HG03354 (cell line): ENCODE measurements at regions not wholly inside any gene's neighbourhood (a gene's known extent, or its start where the extent isn't known, plus 50 kb on each side); places are given as distances from the start of the nearest gene placed in this dataset.
"Not testable (repeated sequence)": the region's sequence is repeated elsewhere in the genome, so short reads cannot be mapped to it uniquely, and the experiment has no call there.

Experiments used
- ATAC-seq: cut with Tn5 transposase; IDR thresholded peaks from one replicate; pipeline ENCODE4 v1.9.1; 2021; ENCODE audit warnings: mild to moderate bottlenecking; ENCODE audit not compliant: unreplicated experiment, poor library complexity, severe bottlenecking

- ATAC-seq = no peak
Observed at GRCh38 chr12:67887065-67887464, 102.2 kb upstream of the IFNG-AS1 start.

- ATAC-seq = no peak
Observed at GRCh38 chr12:67889931-67890330, 99.3 kb upstream of the IFNG-AS1 start.

GRCh38 chr12:67890726-67891258 lies 98.5 kb upstream of the IFNG-AS1 start:
- no peak for ATAC-seq

GRCh38 chr12:67891596-67891995 lies 97.7 kb upstream of the IFNG-AS1 start:
- ATAC-seq = no peak

- no peak for ATAC-seq
Observed at GRCh38 chr12:67892259-67893021, 96.8 kb upstream of the IFNG-AS1 start.

- ATAC-seq = no peak
Observed at GRCh38 chr12:67893022-67893580, 96.1 kb upstream of the IFNG-AS1 start.

- ATAC-seq = not testable (repeated sequence)
Observed at GRCh38 chr12:67900418-67900817, 88.8 kb upstream of the IFNG-AS1 start.

- no peak for ATAC-seq
Observed at GRCh38 chr12:67909091-67909531, 80.1 kb upstream of the IFNG-AS1 start.

GRCh38 chr12:67909681-67910080 lies 79.6 kb upstream of the IFNG-AS1 start:
- no peak for ATAC-seq

GRCh38 chr12:67910360-67911274 lies 78.6 kb upstream of the IFNG-AS1 start:
- no peak for ATAC-seq

GRCh38 chr12:67911275-67911600 lies 78.0 kb upstream of the IFNG-AS1 start:
- no peak for ATAC-seq

- ATAC-seq = no peak
Observed at GRCh38 chr12:67911789-67912188, 77.5 kb upstream of the IFNG-AS1 start.

GRCh38 chr12:67915335-67915851 lies 73.9 kb upstream of the IFNG-AS1 start:
- ATAC-seq = no peak

GRCh38 chr12:67916266-67916970 lies 72.8 kb upstream of the IFNG-AS1 start:
- ATAC-seq = no peak

- no peak for ATAC-seq
Observed at GRCh38 chr12:67917811-67918210, 71.4 kb upstream of the IFNG-AS1 start.

- ATAC-seq = no peak
Observed at GRCh38 chr12:67918441-67918840, 70.8 kb upstream of the IFNG-AS1 start.

GRCh38 chr12:67919406-67919805 lies 69.8 kb upstream of the IFNG-AS1 start:
- no peak for ATAC-seq

- ATAC-seq = no peak
Observed at GRCh38 chr12:67920413-67920812, 68.8 kb upstream of the IFNG-AS1 start.

- ATAC-seq = no peak
Observed at GRCh38 chr12:67921286-67921685, 68.0 kb upstream of the IFNG-AS1 start.

- no peak for ATAC-seq
Observed at GRCh38 chr12:67922245-67922644, 67.0 kb upstream of the IFNG-AS1 start.
